Smooth muscle cell of the brain vasculature (primary cell): ENCODE measurements at regions not wholly inside any gene's neighbourhood (a gene's known extent, or its start where the extent isn't known, plus 50 kb on each side); places are given as distances from the start of the nearest gene placed in this dataset.
"Not testable (repeated sequence)": the region's sequence is repeated elsewhere in the genome, so short reads cannot be mapped to it uniquely, and the experiment has no call there.

Source experiments
- DNase-seq: peaks from one replicate; pipeline ENCODE4 v3.0.0-alpha.2; 2012; ENCODE audit warnings: low read depth, low spot score

GRCh38 chr9:129457325-129457779 is 163.5 kb downstream of the C9orf50 start:
- no peak for DNase-seq

GRCh38 chr9:129456549-129457324 is 164.2 kb downstream of the C9orf50 start:
- no peak for DNase-seq

GRCh38 chr9:129455151-129455995 is 165.5 kb downstream of the C9orf50 start:
- DNase-seq = no peak

- no peak for DNase-seq
These were observed 166.3 kb downstream of the C9orf50 start for GRCh38 chr9:129454467-129455067.

- DNase-seq = no peak
These were observed 167.2 kb downstream of the C9orf50 start for GRCh38 chr9:129453734-129454133.

- DNase-seq = no peak
These were observed 169.2 kb downstream of the C9orf50 start for GRCh38 chr9:129451669-129452068.

GRCh38 chr9:129451089-129451656 is 169.7 kb downstream of the C9orf50 start:
- DNase-seq = no peak

GRCh38 chr9:129449066-129449465 is 171.8 kb downstream of the C9orf50 start:
- DNase-seq = no peak

- DNase-seq = no peak
These were observed 173.9 kb downstream of the C9orf50 start for GRCh38 chr9:129446828-129447550.

GRCh38 chr9:129445794-129446306 is 175.1 kb downstream of the C9orf50 start:
- DNase-seq = no peak

- not testable (repeated sequence) for DNase-seq
These were observed 177.3 kb downstream of the C9orf50 start for GRCh38 chr9:129443515-129444164.

- DNase-seq = no peak
These were observed 177.9 kb downstream of the C9orf50 start for GRCh38 chr9:129442803-129443511.

GRCh38 chr9:129441852-129442251 is 179.0 kb downstream of the C9orf50 start:
- DNase-seq = no peak

- DNase-seq = no peak
These were observed 180.3 kb downstream of the C9orf50 start for GRCh38 chr9:129440435-129441186.

- DNase-seq = no peak
These were observed 181.7 kb downstream of the C9orf50 start for GRCh38 chr9:129439242-129439641.

- no peak for DNase-seq
These were observed 183.1 kb downstream of the C9orf50 start for GRCh38 chr9:129437626-129438323.

GRCh38 chr9:129436751-129437625 is 183.9 kb downstream of the C9orf50 start:
- no peak for DNase-seq
